ENCODE measurements at regions not wholly inside any gene's neighbourhood (a gene's known extent, or its start where the extent isn't known, plus 50 kb on each side); places are given as distances from the start of the nearest gene placed in this dataset.
"Not testable (repeated sequence)": the region's sequence is repeated elsewhere in the genome, so short reads cannot be mapped to it uniquely, and the experiment has no call there.

GRCh38 chr21:15477773-15478172 lies 252.0 kb upstream of the USP25 start:
- TF ChIP-seq MAX (CRISPR knock-in tag; IDR thresholded peaks at IDR 0.05); FOXJ3 (CRISPR knock-in tag; IDR thresholded peaks at IDR 0.05); HMGXB4 (CRISPR knock-in tag; IDR thresholded peaks at IDR 0.05); ZNF174 (CRISPR knock-in tag; IDR thresholded peaks at IDR 0.05); CTCF (IDR thresholded peaks at IDR 0.05 in 2 of 3, conservative IDR thresholded peaks at IDR 0.05 in 1 of 3; ENCODE audit: insufficient read depth in 2 of 3, low read depth in 1 of 3, low read length in 3 of 3); PRPF4 (IDR thresholded peaks at IDR 0.05; ENCODE audit: insufficient read depth, low read depth, low read length, poor library complexity, severe bottlenecking); POLR2A (conservative IDR thresholded peaks at IDR 0.05); FOXA1 (IDR thresholded peaks at IDR 0.05; ENCODE audit: borderline replicate concordance); ARID3A (IDR thresholded peaks at IDR 0.05; ENCODE audit: borderline replicate concordance, low read depth, low read length); PHF20 (IDR thresholded peaks at IDR 0.05; ENCODE audit: partially characterized antibody); JUNB (CRISPR knock-in tag; conservative IDR thresholded peaks at IDR 0.05): not testable (repeated sequence)
